GM18951 (cell line): ENCODE measurements at regions not wholly inside any gene's neighbourhood (a gene's known extent, or its start where the extent isn't known, plus 50 kb on each side); places are given as distances from the start of the nearest gene placed in this dataset.
"Not testable (repeated sequence)": the region's sequence is repeated elsewhere in the genome, so short reads cannot be mapped to it uniquely, and the experiment has no call there.

ENCODE experiments used
- POLR2A ChIP-seq: IDR thresholded peaks from 4 replicates; pipeline ENCODE4 v1.6.1; 2011; ENCODE audit warnings: mild to moderate bottlenecking; ENCODE audit not compliant: insufficient read length, insufficient read depth; ENCODE audit errors: extremely low read depth
- in situ Hi-C: fragments of 300-500 bp; cut with MboI; formaldehyde crosslinking; loops from one replicate; pipeline ENCODE4 v1.12.0; 2022; ENCODE audit warnings: low sequenced_read_pairs, mixed read lengths, inconsistent platforms; ENCODE audit not compliant: unreplicated experiment

DNA sequence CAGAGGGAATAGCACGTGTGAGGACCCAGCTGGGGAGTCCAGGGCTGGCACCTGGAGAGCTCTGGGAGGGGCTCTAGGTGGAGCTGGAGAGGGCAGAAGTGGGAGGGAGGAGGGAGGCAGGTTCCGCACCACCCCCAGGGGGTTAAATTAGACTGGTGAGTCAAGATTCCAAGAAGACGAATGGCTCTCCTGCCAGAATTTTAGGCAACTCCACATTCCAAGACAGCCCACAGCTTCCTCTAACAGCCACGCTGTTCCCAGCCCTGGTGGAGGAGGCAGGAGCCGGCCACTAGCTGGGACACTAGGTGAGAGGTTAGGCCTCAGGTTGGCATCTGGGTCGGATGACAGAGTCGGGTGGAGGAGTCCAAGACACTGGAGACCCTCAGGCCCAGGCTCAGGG is 60.2 kb downstream of the TFAP2C start:
- in situ Hi-C loops: no loop called here
- TF ChIP-seq POLR2A: no peak

DNA sequence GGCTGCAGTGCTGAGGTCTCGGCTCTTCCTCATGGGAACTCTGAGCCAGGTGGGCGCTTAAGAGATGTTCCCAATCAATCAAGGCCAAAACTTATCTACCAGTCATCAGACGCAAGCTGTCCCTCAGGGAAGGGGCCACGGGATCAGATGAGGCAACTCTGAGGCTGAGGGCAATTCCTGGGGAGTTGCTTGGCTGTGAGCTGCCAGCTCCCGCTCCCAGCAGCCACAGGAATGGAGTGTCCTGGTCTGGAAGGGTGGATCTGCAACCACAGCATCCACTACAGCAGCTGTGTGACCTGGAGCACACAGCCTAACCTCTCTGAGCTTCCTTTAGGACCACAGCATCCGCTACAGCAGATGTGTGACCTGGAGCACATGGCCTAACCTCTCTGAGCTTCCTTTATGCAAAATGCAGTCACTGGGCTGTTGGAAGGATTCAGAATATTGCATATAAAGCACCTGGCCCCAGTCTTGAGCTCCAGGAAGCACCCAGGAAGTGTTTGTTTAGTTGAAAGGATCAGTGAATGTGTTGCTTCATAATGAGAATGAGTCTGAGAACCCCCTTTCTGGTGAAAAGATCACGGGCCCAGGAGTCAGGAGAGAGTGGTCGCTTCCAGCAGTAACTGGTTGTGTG is 60.9 kb downstream of the TFAP2C start:
- in situ Hi-C loops: no loop called here
- TF ChIP-seq POLR2A: no peak

DNA sequence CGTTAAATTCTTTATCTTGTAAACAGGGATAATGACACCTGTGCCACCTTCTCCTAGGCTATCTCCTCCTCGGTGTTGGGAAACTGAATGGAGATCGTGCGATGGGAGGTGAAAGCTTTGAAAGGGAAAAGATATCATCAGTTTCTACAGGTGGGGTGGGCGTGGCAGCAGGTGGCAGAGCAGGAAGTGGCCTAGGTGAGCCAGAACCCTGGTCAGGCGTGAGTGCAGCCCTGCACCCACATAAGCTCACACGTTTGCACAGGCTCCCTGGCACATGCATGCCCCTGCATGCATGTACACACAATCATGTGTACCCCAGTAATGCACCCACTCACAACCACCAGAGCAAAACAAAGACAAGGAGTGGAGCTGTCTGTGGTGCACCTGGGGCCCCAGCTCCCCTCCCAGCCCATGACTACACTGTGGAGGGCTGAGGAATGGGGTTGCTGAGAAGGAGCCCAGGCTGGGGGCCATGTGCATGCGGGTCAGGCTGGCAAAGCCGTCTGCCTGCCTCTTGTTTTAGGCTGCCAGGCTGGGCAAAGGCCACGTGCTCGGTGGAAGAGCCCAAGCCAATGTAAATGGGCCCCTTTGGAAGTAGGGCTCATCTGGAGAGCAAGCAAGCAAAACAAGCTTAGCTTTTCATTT is 61.5 kb downstream of the TFAP2C start:
- no peak for TF ChIP-seq POLR2A

DNA sequence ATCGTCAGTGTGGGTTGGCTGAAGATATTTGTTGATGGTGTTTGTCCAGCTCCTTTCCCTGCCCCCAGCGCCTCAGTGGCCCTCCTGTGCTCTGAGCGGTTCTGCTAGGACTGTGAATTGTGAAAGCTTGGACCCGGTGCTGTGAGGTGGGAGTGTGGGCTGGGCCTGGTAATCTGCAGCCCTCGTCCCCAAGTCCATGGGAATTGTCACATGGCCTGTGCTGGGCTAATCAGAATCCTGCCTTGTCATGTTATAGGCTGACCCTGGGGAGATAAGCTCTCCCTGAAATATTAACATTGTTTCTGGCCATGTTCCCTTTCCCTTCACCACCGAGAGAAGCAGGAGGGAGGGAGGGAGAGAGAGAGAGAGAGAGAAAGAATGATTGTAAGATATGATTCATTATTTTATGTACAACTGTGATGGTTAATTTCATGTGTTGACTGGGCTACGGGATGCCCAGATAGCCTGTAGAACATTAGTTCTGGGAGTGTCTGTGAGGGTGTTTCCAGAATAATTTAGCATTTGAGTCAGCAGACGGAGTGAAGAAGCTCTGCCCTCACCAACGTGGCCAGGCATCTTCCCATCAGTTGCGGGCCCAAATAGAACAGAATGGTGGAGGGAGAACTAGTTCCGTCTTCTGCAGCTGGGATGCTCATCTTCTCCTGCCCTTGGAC is 62.4 kb downstream of the TFAP2C start:
- in situ Hi-C loops: no loop called here
- TF ChIP-seq POLR2A: no peak

More for the DNA sequence above, 61.5 kb downstream of the TFAP2C start:
- in situ Hi-C loops: no loop called here

DNA sequence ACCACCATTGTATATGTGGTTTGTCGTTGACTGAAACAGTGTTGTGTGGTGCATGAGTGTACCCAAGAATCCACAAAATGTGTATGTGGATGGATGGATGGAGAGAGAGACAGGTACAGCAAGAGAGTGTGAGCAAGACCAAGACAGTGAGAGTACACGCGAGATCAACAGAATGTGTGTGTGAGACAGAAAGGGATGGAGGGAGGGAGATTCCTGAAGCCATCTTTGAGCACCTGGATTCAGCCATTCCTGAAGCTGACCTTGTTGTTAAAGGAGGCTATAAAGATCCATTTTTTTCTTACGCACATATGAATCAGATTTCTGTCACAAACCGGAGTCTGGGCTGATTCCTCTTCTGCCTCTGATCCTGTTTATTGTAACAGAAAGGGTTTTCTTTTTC is 64.1 kb downstream of the TFAP2C start:
- in situ Hi-C loops: no loop called here
- TF ChIP-seq POLR2A: no peak

DNA sequence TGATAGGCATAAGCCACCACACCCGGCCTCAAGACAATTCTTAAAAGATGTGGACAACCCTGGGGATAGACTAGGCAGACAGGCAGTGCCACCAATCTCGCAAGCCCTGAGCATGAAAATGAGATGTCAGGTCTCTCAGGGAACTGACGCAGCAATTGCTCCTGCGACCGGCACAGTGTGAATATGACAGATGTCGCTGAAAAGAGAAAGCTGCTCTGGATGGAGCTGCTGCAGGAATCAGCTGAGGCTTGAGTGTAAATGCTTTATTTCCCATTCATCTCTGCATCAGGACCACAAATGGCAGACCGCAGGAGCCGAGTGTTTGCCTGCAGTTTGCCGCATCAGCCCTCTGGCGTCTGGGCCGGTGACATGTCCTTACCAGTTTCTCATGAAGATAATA is 68.4 kb downstream of the TFAP2C start:
- in situ Hi-C loops: no loop called here
- TF ChIP-seq POLR2A: no peak

DNA sequence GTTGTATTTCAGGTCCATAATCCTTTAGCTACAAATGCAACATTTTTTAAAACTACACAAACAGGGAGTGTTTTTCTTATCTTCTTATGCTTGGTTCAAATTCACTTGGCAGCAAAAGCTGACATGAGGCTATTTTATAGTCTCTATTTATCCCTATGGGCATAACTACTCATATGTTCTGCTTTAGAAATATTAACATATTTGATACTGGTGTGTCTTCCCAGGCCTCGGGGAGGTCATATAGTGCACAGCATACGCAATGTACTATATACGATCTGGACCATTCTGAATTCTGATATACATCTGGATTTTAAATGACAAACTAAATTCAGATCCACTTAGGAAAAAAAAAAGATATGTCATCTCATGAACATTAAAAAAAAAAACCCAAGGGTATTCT is 69.2 kb downstream of the TFAP2C start:
- no peak for TF ChIP-seq POLR2A
- in situ Hi-C loops: no loop called here

DNA sequence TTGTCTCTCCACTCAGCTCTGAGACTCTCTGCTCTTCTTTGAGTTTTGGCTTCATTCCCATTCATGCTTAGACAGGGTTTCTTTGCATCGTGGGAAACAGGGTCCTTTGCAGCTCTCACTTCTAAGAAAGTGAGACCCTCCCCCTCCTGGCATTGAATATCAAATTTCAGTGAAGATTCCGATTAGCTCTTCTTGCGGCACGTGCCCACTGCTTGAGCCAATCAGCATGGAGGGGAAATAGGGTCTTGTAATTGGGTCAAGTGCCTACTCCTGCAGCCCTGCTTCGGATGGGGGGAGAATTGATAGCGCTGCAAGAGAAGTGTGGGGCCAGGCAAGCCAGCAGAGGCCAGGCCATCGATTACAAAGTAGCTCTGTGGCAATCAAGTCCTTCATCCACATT is 69.6 kb downstream of the TFAP2C start:
- TF ChIP-seq POLR2A: no peak
- in situ Hi-C loops: no loop called here

DNA sequence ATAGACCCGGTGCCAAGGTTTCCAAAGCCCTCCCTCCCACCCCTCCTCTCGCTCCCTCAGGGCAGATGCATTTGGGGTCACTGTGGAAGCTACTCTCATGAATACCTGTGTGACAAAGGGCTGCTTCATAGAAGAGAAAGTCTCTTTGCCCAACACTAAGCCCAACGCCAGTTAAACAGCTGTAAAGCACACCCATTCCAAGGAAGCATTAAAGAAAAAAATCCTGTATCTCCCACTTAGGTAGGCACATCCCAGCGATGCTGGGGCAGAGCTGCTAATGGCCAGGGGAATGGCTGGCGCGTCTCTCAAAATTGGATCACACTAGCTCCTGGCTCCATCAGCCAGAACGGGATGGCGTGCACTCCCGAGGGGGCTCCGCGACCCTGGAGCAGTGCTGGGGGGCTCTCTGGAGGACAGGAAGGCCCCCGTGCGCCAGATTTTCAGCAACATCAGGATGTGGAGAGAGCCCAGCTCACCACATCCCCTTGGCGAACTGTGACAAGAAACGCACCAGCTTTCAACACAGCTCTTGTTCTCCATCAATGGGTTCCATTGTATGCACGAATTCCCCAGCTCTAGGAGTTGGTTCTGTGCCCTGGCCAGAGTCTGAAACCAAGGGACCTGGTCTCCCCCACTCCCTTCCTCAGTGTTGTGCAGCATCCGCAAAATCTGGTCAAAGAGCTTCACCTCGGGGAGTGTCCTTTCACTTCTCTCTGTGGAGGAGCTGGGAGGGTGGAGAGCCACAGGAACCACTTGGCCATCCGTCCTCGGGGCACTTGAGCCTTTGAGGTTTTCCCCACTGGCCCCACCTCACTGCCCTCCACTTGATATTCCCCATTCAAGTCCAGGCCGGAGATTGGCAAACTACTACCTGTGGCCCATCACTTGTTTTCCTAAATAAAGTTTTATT is 74.1 kb downstream of the TFAP2C start:
- no peak for TF ChIP-seq POLR2A
- in situ Hi-C loops: no loop called here

DNA sequence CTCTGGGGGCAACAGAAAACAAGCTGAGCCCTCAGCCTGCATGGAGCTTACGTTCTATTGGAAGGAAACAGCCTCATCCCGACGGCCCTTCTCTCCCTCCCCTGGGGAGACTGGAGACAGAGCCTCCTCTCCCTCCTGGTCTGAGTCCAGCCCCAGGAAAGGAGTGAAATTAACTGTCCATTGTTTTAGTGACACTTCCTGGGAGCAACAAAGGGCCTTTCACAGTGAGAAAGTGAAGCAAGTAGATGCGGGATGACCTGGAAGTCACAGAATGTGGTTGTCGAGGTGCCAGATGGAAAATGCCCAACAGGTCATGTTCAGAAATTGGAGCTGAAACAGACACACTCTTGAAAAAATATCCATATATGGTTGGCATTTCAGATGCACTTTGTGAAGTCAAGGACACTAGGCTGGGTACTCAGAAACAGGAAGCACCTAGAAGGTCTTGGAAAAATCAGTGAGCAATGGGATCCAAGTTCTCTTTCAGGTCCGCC is 77.8 kb downstream of the TFAP2C start:
- TF ChIP-seq POLR2A: no peak
- in situ Hi-C loops: no loop called here

DNA sequence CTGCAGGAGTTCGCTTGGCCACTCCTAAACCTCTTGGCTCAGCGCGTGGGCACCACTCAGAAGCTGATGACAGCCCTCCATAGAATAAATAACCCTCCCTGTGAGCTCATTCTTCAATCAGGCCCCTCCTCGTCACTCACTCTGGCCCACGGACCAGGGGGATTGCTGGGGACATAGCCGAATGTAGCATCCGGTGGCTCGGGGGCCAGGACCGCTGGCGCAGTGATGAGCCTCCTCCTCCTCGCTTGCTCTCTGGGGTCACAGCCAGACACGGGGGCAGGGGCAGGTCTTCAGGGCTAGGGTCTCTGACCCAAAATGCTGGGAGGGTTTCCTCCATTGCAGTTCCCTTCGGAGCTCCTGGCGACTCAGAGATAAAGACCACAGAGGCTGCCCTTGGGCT is 79.9 kb downstream of the TFAP2C start:
- in situ Hi-C loops: no loop called here
- TF ChIP-seq POLR2A: no peak

DNA sequence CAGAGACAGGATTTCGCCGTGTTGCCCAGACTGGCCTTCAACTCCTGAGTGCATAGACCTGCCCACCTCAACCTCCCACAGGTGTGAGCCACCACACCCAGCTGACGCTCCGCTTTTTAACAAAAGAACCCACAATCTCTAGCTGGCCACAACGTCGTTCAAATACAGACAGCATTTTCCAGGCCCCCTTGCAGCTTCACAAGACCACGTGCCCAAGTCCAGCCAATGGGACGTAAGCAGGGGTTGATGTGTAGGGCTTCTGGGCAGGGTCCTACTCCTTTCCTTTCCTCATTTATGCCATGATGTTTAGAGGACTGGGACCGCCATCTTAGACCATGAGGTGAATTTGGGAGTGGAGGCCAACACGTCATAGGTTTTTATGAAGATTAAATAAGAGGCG is 81.0 kb downstream of the TFAP2C start:
- in situ Hi-C loops: no loop called here
- TF ChIP-seq POLR2A: no peak

DNA sequence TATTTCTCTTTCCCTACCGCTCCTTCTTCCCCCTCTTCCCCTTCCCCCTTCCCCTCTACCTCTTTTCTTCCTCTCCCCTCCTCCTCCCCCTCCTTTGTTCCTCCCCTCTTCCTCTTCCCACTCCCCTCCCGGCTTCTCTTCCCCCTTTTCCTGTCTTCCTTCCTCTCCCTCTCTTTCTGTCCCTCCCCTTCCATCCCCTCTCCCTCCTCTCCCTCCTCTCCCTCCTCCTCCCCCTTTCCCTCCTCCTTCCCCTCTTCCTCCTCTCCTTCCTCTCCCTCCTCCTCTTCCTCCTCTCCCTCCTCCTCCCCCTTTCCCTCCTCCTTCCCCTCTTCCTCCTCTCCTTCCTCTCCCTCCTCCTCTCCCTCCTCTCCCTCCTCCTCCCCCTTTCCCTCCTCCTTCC is 81.5 kb downstream of the TFAP2C start:
- in situ Hi-C loops: not testable (repeated sequence)

DNA sequence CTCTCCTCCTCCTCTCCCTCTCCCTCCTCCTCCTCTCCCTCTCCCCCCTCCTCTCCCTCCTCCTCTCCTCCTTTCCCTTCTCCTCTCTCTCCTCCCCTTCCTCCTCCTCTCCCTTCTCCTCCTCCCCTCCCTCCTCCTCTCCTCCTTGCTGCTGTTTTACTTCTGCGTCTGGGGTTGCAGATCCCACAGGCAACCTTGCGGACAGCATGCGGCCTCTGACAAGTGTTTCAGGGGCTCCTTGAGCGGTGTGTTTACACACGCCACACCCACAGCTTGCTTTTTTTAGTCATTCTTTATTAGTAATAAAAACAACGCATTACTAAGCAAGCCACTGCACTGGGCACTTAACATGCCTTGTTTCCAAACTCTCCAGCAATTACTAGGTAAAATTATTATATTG is 81.9 kb downstream of the TFAP2C start:
- in situ Hi-C loops: no loop called here
- no peak for TF ChIP-seq POLR2A

DNA sequence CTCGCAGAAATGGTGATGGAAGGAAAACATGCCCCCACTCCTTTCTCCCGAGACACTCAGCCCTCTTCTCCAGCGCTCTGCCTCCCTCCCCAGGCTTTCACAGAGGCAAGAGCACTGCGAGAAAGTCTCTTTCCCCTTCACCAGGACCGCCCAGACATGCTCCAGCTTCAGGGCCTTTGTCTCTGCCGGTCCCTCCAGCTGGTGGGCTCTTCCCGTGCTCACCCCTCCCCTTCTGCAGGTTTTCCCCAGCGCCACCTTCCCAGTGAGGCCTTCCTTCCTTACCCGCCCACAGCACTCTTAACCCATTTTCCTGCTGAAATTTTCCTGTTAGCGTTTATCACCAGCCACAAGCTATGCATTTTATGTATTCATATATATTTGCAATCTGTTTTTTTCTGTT is 86.2 kb downstream of the TFAP2C start:
- in situ Hi-C loops: no loop called here
- no peak for TF ChIP-seq POLR2A
